GM10248 (cell line): ENCODE measurements at regions not wholly inside any gene's neighbourhood (a gene's known extent, or its start where the extent isn't known, plus 50 kb on each side); places are given as distances from the start of the nearest gene placed in this dataset.
"Not testable (repeated sequence)": the region's sequence is repeated elsewhere in the genome, so short reads cannot be mapped to it uniquely, and the experiment has no call there.

Source experiments
- CTCF ChIA-PET: fragments of 300-600 bp; sonication (Branson Sonifier 250); formaldehyde crosslinking; extraction: SDS; loops from one replicate; lab custom pipeline; 2021; ENCODE audit warnings: antibody characterized with exemption; lab: Yijun Ruan, JAX
- POLR2A ChIA-PET: fragments of 350-650 bp; sonication (Branson Sonifier 250); formaldehyde crosslinking; extraction: SDS; loops from one replicate; lab custom pipeline; 2020; ENCODE audit warnings: antibody characterized with exemption; lab: Yijun Ruan, JAX
- DNase-seq: peaks from one replicate; pipeline ENCODE4 v3.0.0; 2012; ENCODE audit errors: extremely low spot score
- CTCF ChIP-seq: IDR thresholded peaks from 2 replicates; pipeline ENCODE4 v1.5.1; 2012; ENCODE audit warnings: mild to moderate bottlenecking, low read depth; ENCODE audit errors: extremely low read depth, missing control alignments, control extremely low read depth

- no peak for TF ChIP-seq CTCF
- DNase-seq: no peak
- POLR2A ChIA-PET: no interaction called here
- CTCF ChIA-PET: no interaction called here
Observed at GRCh38 chrX:2640436-2641150, 50.5 kb upstream of the CD99 start.

- CTCF ChIA-PET: no interaction called here
- no peak for DNase-seq
Observed at GRCh38 chrX:2638279-2638678, 52.8 kb upstream of the CD99 start.

GRCh38 chrX:2635342-2635741, 55.8 kb upstream of the CD99 start:
- ChIA-PET CTCF (no interaction called here), POLR2A (no interaction called here)
- no peak for DNase-seq
- no peak for TF ChIP-seq CTCF

More at GRCh38 chrX:2638279-2638678, 52.8 kb upstream of the CD99 start:
- TF ChIP-seq CTCF: no peak
- POLR2A ChIA-PET: no interaction called here

- no peak for TF ChIP-seq CTCF
- CTCF ChIA-PET: no interaction called here
- no peak for DNase-seq
- POLR2A ChIA-PET: no interaction called here
Observed at GRCh38 chrX:2632533-2633504, 58.3 kb upstream of the CD99 start.

- DNase-seq: no peak
- CTCF ChIA-PET: no interaction called here
- no peak for TF ChIP-seq CTCF
- POLR2A ChIA-PET: no interaction called here
Observed at GRCh38 chrX:2631743-2632532, 59.2 kb upstream of the CD99 start.

- DNase-seq, CTCF ChIA-PET, POLR2A ChIA-PET: not testable (repeated sequence)
Observed at GRCh38 chrX:2630935-2631742, 60.0 kb upstream of the CD99 start.

GRCh38 chrX:2630008-2630934, 60.8 kb upstream of the CD99 start:
- POLR2A ChIA-PET, CTCF ChIA-PET, DNase-seq: not testable (repeated sequence)
